ENCODE measurements at regions not wholly inside any gene's neighbourhood (a gene's known extent, or its start where the extent isn't known, plus 50 kb on each side); places are given as distances from the start of the nearest gene placed in this dataset.

GRCh38 chr12:27396216-27396815 is 50.2 kb upstream of the SMCO2 start:
- no peak for TF ChIP-seq CTCF (IDR thresholded peaks at IDR 0.05; ENCODE audit: low read depth, low read length)
- no peak for DNase-seq (ENCODE audit: extremely low read depth, low read depth)

Data from AG09319 (cell line).